ENCODE measurements at regions not wholly inside any gene's neighbourhood (a gene's known extent, or its start where the extent isn't known, plus 50 kb on each side); places are given as distances from the start of the nearest gene placed in this dataset.

- TF ChIP-seq, protein P1, sequence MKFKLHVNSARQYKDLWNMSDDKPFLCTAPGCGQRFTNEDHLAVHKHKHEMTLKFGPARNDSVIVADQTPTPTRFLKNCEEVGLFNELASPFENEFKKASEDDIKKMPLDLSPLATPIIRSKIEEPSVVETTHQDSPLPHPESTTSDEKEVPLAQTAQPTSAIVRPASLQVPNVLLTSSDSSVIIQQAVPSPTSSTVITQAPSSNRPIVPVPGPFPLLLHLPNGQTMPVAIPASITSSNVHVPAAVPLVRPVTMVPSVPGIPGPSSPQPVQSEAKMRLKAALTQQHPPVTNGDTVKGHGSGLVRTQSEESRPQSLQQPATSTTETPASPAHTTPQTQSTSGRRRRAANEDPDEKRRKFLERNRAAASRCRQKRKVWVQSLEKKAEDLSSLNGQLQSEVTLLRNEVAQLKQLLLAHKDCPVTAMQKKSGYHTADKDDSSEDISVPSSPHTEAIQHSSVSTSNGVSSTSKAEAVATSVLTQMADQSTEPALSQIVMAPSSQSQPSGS (IDR thresholded peaks at IDR 0.05; ENCODE audit: low read length), result no peak
- TF ChIP-seq RFX5 (IDR thresholded peaks at IDR 0.05; ENCODE audit: borderline replicate concordance, low read depth, low read length) (no peak), YY1 (IDR thresholded peaks at IDR 0.05; ENCODE audit: low read depth, low read length) (no peak), POU5F1 (IDR thresholded peaks at IDR 0.05; ENCODE audit: low read depth, low read length) (no peak)
Observed at GRCh38 chr1:221829327-221830015, 87.6 kb upstream of the DUSP10 start (continued).

All from H1 (cell line).